Liver (tissue), 6 donors: ENCODE measurements at regions not wholly inside any gene's neighbourhood (a gene's known extent, or its start where the extent isn't known, plus 50 kb on each side); places are given as distances from the start of the nearest gene placed in this dataset.

Experiments used
- DNase-seq: peaks from one replicate; pipeline ENCODE4 v3.0.0-alpha.2; 2017; ENCODE audit warnings: low spot score
- H3K27ac ChIP-seq, 2 donors: one replicate each; pipeline ENCODE4 v1.7.0; 2013; ENCODE audit warnings: inconsistent platforms in 2 of 2, low read length in 2 of 2, control low read depth in 1 of 2, low read depth in 1 of 2, mild to moderate bottlenecking in 1 of 2
- H3K27me3 ChIP-seq, 4 donors: one replicate each; pipeline versions ENCODE4 v1.6.1 to v1.7.0; 2013; ENCODE audit warnings: low read length in 3 of 4, inconsistent platforms in 1 of 4, mild to moderate bottlenecking in 1 of 4, moderate library complexity in 1 of 4; ENCODE audit not compliant: control insufficient read depth in 4 of 4, insufficient read depth in 4 of 4
- H3K36me3 ChIP-seq, 4 donors: one replicate each; pipeline versions ENCODE4 v1.6.1 to v1.7.0; 2013; ENCODE audit warnings: low read length in 3 of 4, mild to moderate bottlenecking in 3 of 4, low read depth in 1 of 4, moderate library complexity in 1 of 4; ENCODE audit not compliant: control insufficient read depth in 4 of 4, insufficient read depth in 3 of 4
- H3K4me1 ChIP-seq, 4 donors: one replicate each; pipeline versions ENCODE4 v1.6.1 to v1.7.0; 2013; ENCODE audit warnings: low read length in 3 of 4, mild to moderate bottlenecking in 3 of 4, moderate library complexity in 1 of 4; ENCODE audit not compliant: control insufficient read depth in 4 of 4, insufficient read depth in 4 of 4
- H3K4me3 ChIP-seq, 3 donors: one replicate each; pipeline versions ENCODE4 v1.6.1 to v1.7.0; 2013; ENCODE audit warnings: low read length in 3 of 3, control low read depth in 1 of 3, low read depth in 1 of 3, mild to moderate bottlenecking in 1 of 3
- H3K9ac ChIP-seq, 2 donors: one replicate each; pipeline ENCODE4 v1.7.0; 2013; ENCODE audit warnings: low read length in 2 of 2, mild to moderate bottlenecking in 2 of 2, moderate library complexity in 2 of 2, control low read depth in 1 of 2, low read depth in 1 of 2
- H3K9me3 ChIP-seq, 4 donors: one replicate each; pipeline versions ENCODE4 v1.6.1 to v1.7.0; 2013; ENCODE audit warnings: low read length in 3 of 4; ENCODE audit not compliant: control insufficient read depth in 4 of 4
- ATF3 ChIP-seq: IDR thresholded peaks from 2 replicates; pipeline ENCODE4 v1.6.1; 2016; ENCODE audit warnings: antibody characterized with exemption
- EGR1 ChIP-seq, 2 donors: IDR thresholded peaks; 2 replicates each; pipeline ENCODE4 v1.6.1; 2016 to 2018; ENCODE audit warnings: antibody characterized with exemption in 2 of 2, low read depth in 2 of 2
- FOXA1 ChIP-seq: IDR thresholded peaks from 2 replicates; pipeline ENCODE4 v1.6.1; 2016; ENCODE audit warnings: antibody characterized with exemption
- FOXA2 ChIP-seq: IDR thresholded peaks from 2 replicates; pipeline ENCODE4 v1.6.1; 2016; ENCODE audit warnings: antibody characterized with exemption
- GABPA ChIP-seq, 2 donors: IDR thresholded peaks in 1 of 2; conservative IDR thresholded peaks in 1 of 2; 2 replicates each; pipeline ENCODE4 v1.6.1; 2016; ENCODE audit warnings: antibody characterized with exemption in 2 of 2, mild to moderate bottlenecking in 1 of 2, moderate library complexity in 1 of 2
- HNF4A ChIP-seq, 2 donors: conservative IDR thresholded peaks; 2 replicates each; pipeline ENCODE4 v1.6.1; 2016; ENCODE audit warnings: antibody characterized with exemption in 2 of 2, mild to moderate bottlenecking in 2 of 2
- HNF4G ChIP-seq: IDR thresholded peaks from 2 replicates; pipeline ENCODE4 v1.6.1; 2016; ENCODE audit warnings: antibody characterized with exemption
- JUND ChIP-seq, 2 donors: IDR thresholded peaks; 2 replicates each; pipeline ENCODE4 v1.6.1; 2016; ENCODE audit warnings: antibody characterized with exemption in 2 of 2
- MAX ChIP-seq: IDR thresholded peaks from 2 replicates; pipeline ENCODE4 v1.6.1; 2016; ENCODE audit warnings: antibody characterized with exemption
- NR2F2 ChIP-seq: IDR thresholded peaks from 2 replicates; pipeline ENCODE4 v1.6.1; 2016; ENCODE audit warnings: antibody characterized with exemption
- RAD21 ChIP-seq, 2 donors: IDR thresholded peaks; 2 replicates each; pipeline ENCODE4 v1.6.1; 2016; ENCODE audit warnings: antibody characterized with exemption in 2 of 2, mild to moderate bottlenecking in 2 of 2
- REST ChIP-seq: IDR thresholded peaks from 2 replicates; pipeline ENCODE4 v1.6.1; 2016; ENCODE audit warnings: antibody characterized with exemption, mild to moderate bottlenecking
- RXRA ChIP-seq, 2 donors: IDR thresholded peaks; 2 replicates each; pipeline ENCODE4 v1.6.1; 2017 to 2018; ENCODE audit warnings: antibody characterized with exemption in 2 of 2, mild to moderate bottlenecking in 1 of 2
- SP1 ChIP-seq: IDR thresholded peaks from 2 replicates; pipeline ENCODE4 v1.6.1; 2018; ENCODE audit warnings: antibody characterized with exemption, mild to moderate bottlenecking
- TAF1 ChIP-seq: conservative IDR thresholded peaks from 2 replicates; pipeline ENCODE4 v1.6.1; 2016; ENCODE audit warnings: antibody characterized with exemption, mild to moderate bottlenecking
- YY1 ChIP-seq: IDR thresholded peaks from 2 replicates; pipeline ENCODE4 v1.6.1; 2016; ENCODE audit warnings: antibody characterized with exemption, mild to moderate bottlenecking
- ZBTB33 ChIP-seq: IDR thresholded peaks from 2 replicates; pipeline ENCODE4 v1.6.1; 2016; ENCODE audit warnings: antibody characterized with exemption
- donor health status: healthy.
- donor health status: healthy.
- donor health status: healthy.

- no peak for TF ChIP-seq REST
- no peak for TF ChIP-seq ATF3
- TF ChIP-seq RAD21 (IDR thresholded peaks at IDR 0.05) = no peak
- TF ChIP-seq NR2F2 = no peak
Measured at GRCh38 chr16:72482695-72483094, 310.7 kb upstream of the PMFBP1 start (continued).

- no peaks in the 10 kb centered on the region for H3K9me3 ChIP-seq
Measured at GRCh38 chr16:72481419-72481818, 309.5 kb upstream of the PMFBP1 start.

More at GRCh38 chr16:72481419-72481818, 309.5 kb upstream of the PMFBP1 start:
- Histone ChIP-seq H3K27me3 (no peaks in the 10 kb centered on the region), H3K27ac (no peak overlapping the region), H3K4me1 (no peaks in the 10 kb centered on the region), H3K4me3 (no peak overlapping the region), H3K9ac (no peak overlapping the region), H3K36me3 (no peaks in the 10 kb centered on the region)
- no peak for DNase-seq
- TF ChIP-seq SP1 = no peak
- TF ChIP-seq ATF3 = no peak
- TF ChIP-seq HNF4G = no peak
- TF ChIP-seq TAF1 = no peak
- no peak for TF ChIP-seq MAX
- no peak for TF ChIP-seq YY1
- TF ChIP-seq REST = no peak
- TF ChIP-seq NR2F2 = no peak
- no peak for TF ChIP-seq GABPA (IDR thresholded peaks at IDR 0.05 in 1 of 2, conservative IDR thresholded peaks at IDR 0.05 in 1 of 2)
- no peak for TF ChIP-seq FOXA1
- TF ChIP-seq JUND (IDR thresholded peaks at IDR 0.05) = no peak
- TF ChIP-seq HNF4A (conservative IDR thresholded peaks at IDR 0.05) = no peak
- TF ChIP-seq EGR1 (IDR thresholded peaks at IDR 0.05; ENCODE audit: low read depth in 2 of 2) = no peak
- TF ChIP-seq RAD21 (IDR thresholded peaks at IDR 0.05) = no peak
- no peak for TF ChIP-seq ZBTB33
- no peak for TF ChIP-seq RXRA (IDR thresholded peaks at IDR 0.05)
- TF ChIP-seq FOXA2 = no peak
